Astrocyte of the cerebellum (primary cell): ENCODE measurements at regions not wholly inside any gene's neighbourhood (a gene's known extent, or its start where the extent isn't known, plus 50 kb on each side); places are given as distances from the start of the nearest gene placed in this dataset.

Experiments used
- DNase-seq: peaks from one replicate; pipeline ENCODE4 v3.0.0-alpha.2; 2011; ENCODE audit warnings: low read depth
- H3K4me3 ChIP-seq: 2 replicates; pipeline ENCODE4 v1.5.1; 2011; ENCODE audit warnings: mild to moderate bottlenecking, low read depth, low read length, moderate library complexity
- in situ Hi-C: cut with HindIII; loops from 2 replicates; pipeline ENCODE4 v1.10.0; 2017; ENCODE audit warnings: low sequenced_read_pairs
- TF ChIP-seq, protein P1 (sequence below): IDR thresholded peaks from 2 replicates; pipeline ENCODE4 v1.5.1; 2012; ENCODE audit warnings: low read length, low read depth, moderate library complexity, mild to moderate bottlenecking; ENCODE audit errors: missing control alignments

DNA sequence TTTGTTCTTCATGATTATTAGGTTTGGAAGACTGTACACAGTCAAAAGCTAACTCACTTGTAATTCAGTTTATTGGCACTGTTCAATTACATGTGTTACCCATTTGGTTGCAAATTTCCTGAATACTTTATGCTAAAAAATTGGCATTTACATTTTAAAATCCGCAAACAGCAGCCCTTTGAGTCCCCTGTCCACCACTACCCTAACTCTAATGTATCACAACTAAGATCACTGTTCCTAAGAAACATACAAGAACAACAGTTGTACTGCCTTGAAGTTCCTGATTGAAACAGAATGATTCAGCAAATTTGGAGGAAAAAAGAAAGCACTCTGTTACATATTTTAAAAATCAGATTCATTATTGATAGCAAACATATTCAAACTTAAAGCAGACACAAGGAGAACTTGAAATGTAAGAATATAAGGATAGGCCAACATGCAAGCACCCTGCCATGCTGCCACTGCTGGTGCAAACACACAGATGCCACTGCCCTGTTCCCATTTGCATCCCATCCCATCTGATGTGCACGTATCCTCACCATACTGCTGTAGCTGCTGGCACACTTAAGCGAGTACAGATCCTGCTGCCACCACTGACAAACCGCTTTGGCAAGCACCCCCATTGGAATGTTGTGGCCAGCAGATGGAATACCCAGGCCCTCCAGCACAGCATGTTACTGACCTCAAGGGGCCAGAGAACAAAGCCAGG is 343.4 kb downstream of the PPP1R2C start:
- TF ChIP-seq, protein P1, sequence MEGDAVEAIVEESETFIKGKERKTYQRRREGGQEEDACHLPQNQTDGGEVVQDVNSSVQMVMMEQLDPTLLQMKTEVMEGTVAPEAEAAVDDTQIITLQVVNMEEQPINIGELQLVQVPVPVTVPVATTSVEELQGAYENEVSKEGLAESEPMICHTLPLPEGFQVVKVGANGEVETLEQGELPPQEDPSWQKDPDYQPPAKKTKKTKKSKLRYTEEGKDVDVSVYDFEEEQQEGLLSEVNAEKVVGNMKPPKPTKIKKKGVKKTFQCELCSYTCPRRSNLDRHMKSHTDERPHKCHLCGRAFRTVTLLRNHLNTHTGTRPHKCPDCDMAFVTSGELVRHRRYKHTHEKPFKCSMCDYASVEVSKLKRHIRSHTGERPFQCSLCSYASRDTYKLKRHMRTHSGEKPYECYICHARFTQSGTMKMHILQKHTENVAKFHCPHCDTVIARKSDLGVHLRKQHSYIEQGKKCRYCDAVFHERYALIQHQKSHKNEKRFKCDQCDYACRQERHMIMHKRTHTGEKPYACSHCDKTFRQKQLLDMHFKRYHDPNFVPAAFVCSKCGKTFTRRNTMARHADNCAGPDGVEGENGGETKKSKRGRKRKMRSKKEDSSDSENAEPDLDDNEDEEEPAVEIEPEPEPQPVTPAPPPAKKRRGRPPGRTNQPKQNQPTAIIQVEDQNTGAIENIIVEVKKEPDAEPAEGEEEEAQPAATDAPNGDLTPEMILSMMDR = no peak
- H3K4me3 ChIP-seq = no peak overlapping the region
- in situ Hi-C loops = no loop called here
- DNase-seq = no peak

DNA sequence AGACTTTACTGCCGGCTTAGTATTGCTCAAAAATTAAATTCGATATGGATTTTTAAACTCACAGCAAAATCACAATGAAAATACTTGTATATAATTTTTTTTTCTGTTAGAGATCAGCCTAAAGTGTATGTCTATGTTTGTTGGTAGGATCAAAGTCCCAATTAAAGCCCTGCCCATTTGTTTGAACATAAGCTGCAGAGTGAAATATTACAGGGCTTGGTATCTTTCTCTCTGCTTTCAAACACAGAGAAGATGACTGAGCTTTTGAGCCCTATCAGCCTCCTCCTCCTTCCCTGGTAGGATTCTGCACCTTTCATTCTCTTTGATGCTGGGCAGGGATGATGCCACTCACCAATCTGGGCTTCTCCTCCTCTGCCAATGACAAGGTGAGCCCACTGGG is 345.4 kb downstream of the PPP1R2C start:
- in situ Hi-C loops = no loop called here

DNA sequence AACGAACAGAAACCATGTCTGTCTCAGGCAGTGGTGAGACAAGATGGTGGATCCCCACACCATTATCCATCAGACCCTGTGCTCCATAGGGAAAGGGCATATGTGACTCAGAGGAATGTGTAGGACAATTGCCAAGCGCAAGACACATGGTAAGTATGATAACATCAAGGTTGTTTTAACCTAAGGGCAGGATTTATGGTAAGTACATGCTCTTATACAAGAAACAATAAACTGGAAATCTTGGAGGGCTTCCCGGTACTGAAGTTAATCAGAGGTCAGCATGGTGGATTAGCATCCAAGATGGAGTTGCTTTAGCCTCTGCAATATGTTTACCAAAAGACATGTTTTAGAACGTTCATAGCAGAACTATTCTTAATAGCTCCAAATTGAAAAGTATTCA is 355.0 kb downstream of the PPP1R2C start:
- H3K4me3 ChIP-seq = no peak overlapping the region
- TF ChIP-seq, protein P1 = no peak
- in situ Hi-C loops = no loop called here
- DNase-seq = no peak

More for the DNA sequence above, 345.4 kb downstream of the PPP1R2C start:
- TF ChIP-seq, protein P1 = no peak
- no peak for DNase-seq
- no peak overlapping the region for H3K4me3 ChIP-seq

DNA sequence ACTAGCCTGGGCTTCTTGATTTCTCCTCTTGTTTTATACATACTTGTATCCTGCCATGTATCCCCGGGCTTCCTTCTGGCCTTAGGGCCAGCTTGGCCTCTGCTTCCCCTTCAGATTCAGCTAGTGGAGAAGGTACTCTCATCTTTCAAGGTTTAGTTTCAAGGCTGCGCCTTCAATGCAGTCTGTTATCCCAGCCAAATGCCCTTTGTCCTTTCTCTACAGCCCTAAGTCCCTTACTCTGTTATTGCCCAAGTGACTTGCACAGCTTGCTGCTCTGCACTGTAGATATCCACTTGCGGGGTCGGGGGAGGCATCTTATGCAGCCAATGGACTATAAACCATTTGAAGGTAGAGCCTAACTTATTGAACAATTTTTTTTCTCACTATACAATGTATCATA is 357.5 kb downstream of the PPP1R2C start:
- in situ Hi-C loops = no loop called here
- TF ChIP-seq, protein P1 = no peak
- H3K4me3 ChIP-seq = no peak overlapping the region
- DNase-seq = no peak

DNA sequence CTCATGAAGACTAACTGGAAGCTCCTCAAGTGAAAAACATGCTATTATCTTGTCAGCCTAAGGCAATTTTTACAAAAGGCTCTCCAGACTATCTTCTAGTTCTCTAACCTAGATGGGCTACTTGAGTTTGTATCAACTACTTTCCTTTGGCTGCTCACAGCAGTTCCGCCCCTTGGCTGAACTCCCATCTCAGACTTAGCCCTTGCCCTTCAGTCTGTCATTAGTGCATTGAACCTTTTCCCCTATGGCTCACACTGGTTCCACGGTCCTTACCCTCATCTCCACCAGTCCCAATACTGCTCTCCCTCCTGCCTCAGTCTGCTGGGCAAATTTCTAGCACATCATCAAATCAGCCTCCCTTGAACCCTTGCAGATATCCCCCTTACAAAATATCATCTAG is 362.3 kb downstream of the PPP1R2C start:
- TF ChIP-seq, protein P1 = no peak
- in situ Hi-C loops = no loop called here
- no peak for DNase-seq
- H3K4me3 ChIP-seq = no peak overlapping the region

DNA sequence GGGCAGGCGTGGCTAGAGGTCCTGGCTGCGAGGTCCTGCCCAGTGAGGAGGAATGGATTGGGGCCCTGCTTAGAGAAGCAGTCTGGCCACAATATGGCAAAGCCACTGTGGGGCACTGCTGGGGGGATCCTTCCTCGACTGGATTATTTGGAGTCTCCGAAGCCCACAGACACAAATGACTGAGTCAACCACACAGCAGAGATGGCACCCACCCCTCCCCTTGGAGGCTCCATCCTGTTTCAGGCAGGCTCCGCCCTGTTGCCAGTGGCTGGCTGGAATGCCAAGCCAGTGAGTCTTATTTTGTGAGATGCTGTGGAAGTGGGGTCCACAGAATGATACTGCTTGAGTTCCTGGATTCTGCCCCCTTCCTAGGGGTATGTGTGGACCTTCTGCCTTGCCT is 363.9 kb downstream of the PPP1R2C start:
- DNase-seq = no peak
- in situ Hi-C loops = no loop called here
- H3K4me3 ChIP-seq = no peak overlapping the region
- TF ChIP-seq, protein P1 = no peak
